Endothelial cell (in vitro differentiated cells): ENCODE measurements at regions not wholly inside any gene's neighbourhood (a gene's known extent, or its start where the extent isn't known, plus 50 kb on each side); places are given as distances from the start of the nearest gene placed in this dataset.

ENCODE experiments used
- DNase-seq: peaks from one replicate; pipeline ENCODE4 v3.0.0; 2021; ENCODE audit warnings: low spot score
- H3K27ac Mint-ChIP-seq: one replicate; pipeline ENCODE4 v1.8.0; 2021; ENCODE audit warnings: mixed read lengths, inconsistent platforms; ENCODE audit not compliant: unreplicated experiment
- H3K27me3 Mint-ChIP-seq: one replicate; pipeline ENCODE4 v1.8.0; 2021; ENCODE audit warnings: mild to moderate bottlenecking, moderate library complexity, mixed read lengths, inconsistent platforms; ENCODE audit not compliant: unreplicated experiment
- H3K36me3 Mint-ChIP-seq: one replicate; pipeline ENCODE4 v1.8.0; 2021; ENCODE audit warnings: mild to moderate bottlenecking, low read depth, mixed read lengths, inconsistent platforms; ENCODE audit not compliant: unreplicated experiment
- H3K4me1 Mint-ChIP-seq: one replicate; pipeline ENCODE4 v1.8.0; 2021; ENCODE audit warnings: mild to moderate bottlenecking, mixed read lengths, inconsistent platforms; ENCODE audit not compliant: unreplicated experiment
- H3K4me3 Mint-ChIP-seq: one replicate; pipeline ENCODE4 v1.8.0; 2021; ENCODE audit warnings: mild to moderate bottlenecking, mixed read lengths, inconsistent platforms; ENCODE audit not compliant: unreplicated experiment
- H3K9me3 Mint-ChIP-seq: one replicate; pipeline ENCODE4 v1.8.0; 2021; ENCODE audit warnings: mixed read lengths, inconsistent platforms; ENCODE audit not compliant: unreplicated experiment
- CTCF ChIP-seq: fragments of 200-600 bp; sonication (generic); IDR thresholded peaks from one replicate; pipeline ENCODE4 v1.5.0; 2021; ENCODE audit warnings: antibody characterized with exemption; ENCODE audit not compliant: unreplicated experiment

GRCh38 chr7:3229904-3230470 lies 71.1 kb upstream of the SDK1 start:
- H3K27me3 Mint-ChIP-seq, result no peaks in the 10 kb centered on the region
- DNase-seq, result no peak
- TF ChIP-seq CTCF, result no peak
- no peaks in the 10 kb centered on the region for H3K9me3 Mint-ChIP-seq
- no peaks in the 10 kb centered on the region for H3K36me3 Mint-ChIP-seq
- H3K27ac Mint-ChIP-seq, result no peak overlapping the region
- no peak overlapping the region for H3K4me3 Mint-ChIP-seq
- no peaks in the 10 kb centered on the region for H3K4me1 Mint-ChIP-seq

- Mint-ChIP-seq H3K27me3 (peaks cover 1% of the 10 kb centered on the region), H3K36me3 (no peaks in the 10 kb centered on the region), H3K4me1 (no peaks in the 10 kb centered on the region), H3K9me3 (no peaks in the 10 kb centered on the region), H3K27ac (no peak overlapping the region), H3K4me3 (no peak overlapping the region)
- no peak for TF ChIP-seq CTCF
- no peak for DNase-seq
Measured at GRCh38 chr7:3230908-3231307, 70.1 kb upstream of the SDK1 start.

GRCh38 chr7:3232228-3232627 lies 68.8 kb upstream of the SDK1 start:
- H3K27me3 Mint-ChIP-seq, result peaks cover 1% of the 10 kb centered on the region
- no peaks in the 10 kb centered on the region for H3K4me1 Mint-ChIP-seq
- H3K27ac Mint-ChIP-seq, result no peak overlapping the region
- H3K4me3 Mint-ChIP-seq, result no peak overlapping the region
- no peaks in the 10 kb centered on the region for H3K9me3 Mint-ChIP-seq
- TF ChIP-seq CTCF, result no peak
- no peaks in the 10 kb centered on the region for H3K36me3 Mint-ChIP-seq
- DNase-seq, result no peak

- H3K4me3 Mint-ChIP-seq, result no peak overlapping the region
- no peaks in the 10 kb centered on the region for H3K4me1 Mint-ChIP-seq
- H3K27me3 Mint-ChIP-seq, result peaks cover 1% of the 10 kb centered on the region
- no peak overlapping the region for H3K27ac Mint-ChIP-seq
- DNase-seq, result no peak
- no peak for TF ChIP-seq CTCF
- H3K36me3 Mint-ChIP-seq, result no peaks in the 10 kb centered on the region
- no peaks in the 10 kb centered on the region for H3K9me3 Mint-ChIP-seq
Measured at GRCh38 chr7:3233301-3233700, 67.8 kb upstream of the SDK1 start.

GRCh38 chr7:3234051-3234450 lies 67.0 kb upstream of the SDK1 start:
- H3K27ac Mint-ChIP-seq, result no peak overlapping the region
- H3K4me1 Mint-ChIP-seq, result no peaks in the 10 kb centered on the region
- no peak overlapping the region for H3K4me3 Mint-ChIP-seq

More at GRCh38 chr7:3234051-3234450, 67.0 kb upstream of the SDK1 start:
- no peak for DNase-seq
- Mint-ChIP-seq H3K27me3 (peaks cover 1% of the 10 kb centered on the region), H3K36me3 (no peaks in the 10 kb centered on the region), H3K9me3 (no peaks in the 10 kb centered on the region)
- TF ChIP-seq CTCF, result no peak
